ENCODE measurements at regions not wholly inside any gene's neighbourhood (a gene's known extent, or its start where the extent isn't known, plus 50 kb on each side); places are given as distances from the start of the nearest gene placed in this dataset.

DNA sequence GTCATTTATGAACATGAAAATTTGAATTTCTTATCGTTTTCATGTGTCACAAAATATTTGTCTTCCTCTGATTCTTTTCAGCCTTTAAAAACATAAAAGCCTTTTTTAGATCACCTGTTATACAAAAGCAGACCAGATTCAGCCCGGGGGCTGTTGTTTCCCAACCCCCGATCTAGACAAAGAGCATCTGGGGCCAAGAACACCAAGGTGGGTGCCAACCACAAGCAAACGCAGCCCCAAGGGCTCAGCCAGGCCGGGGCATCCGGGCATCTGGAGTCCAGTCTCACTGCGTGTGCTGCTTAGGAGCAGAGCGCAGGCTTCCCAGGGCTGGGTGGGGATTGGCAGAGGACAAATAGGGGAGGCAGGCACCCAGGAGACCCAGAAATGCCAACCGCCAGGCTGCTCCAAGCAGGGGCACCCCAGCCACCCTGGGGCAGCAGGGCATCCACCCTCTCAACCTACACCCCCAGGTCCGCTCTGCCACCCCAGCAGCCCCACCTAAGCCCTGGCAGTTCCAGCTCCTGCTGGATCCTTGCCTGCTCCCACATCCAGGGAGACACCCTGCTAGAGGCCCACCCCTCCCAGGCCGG lies 78.0 kb downstream of the HMX1 start:
- TF ChIP-seq SNAI2 (CRISPR knock-in tag; IDR thresholded peaks at IDR 0.05) (no peak), OSR1 (CRISPR knock-in tag; IDR thresholded peaks at IDR 0.05) (no peak), ESRRG (CRISPR knock-in tag; IDR thresholded peaks at IDR 0.05) (no peak), ZFP3 (CRISPR knock-in tag; IDR thresholded peaks at IDR 0.05) (no peak), TOX (CRISPR knock-in tag; IDR thresholded peaks at IDR 0.05; ENCODE audit: borderline replicate concordance) (no peak), ISL1 (CRISPR knock-in tag; IDR thresholded peaks at IDR 0.05) (no peak), ZNF70 (CRISPR knock-in tag; IDR thresholded peaks at IDR 0.05) (no peak), ARNTL (CRISPR knock-in tag; IDR thresholded peaks at IDR 0.05; ENCODE audit: borderline replicate concordance, low read depth) (no peak), GLIS3 (CRISPR knock-in tag; IDR thresholded peaks at IDR 0.05) (no peak)
- TF ChIP-seq, protein P1, sequence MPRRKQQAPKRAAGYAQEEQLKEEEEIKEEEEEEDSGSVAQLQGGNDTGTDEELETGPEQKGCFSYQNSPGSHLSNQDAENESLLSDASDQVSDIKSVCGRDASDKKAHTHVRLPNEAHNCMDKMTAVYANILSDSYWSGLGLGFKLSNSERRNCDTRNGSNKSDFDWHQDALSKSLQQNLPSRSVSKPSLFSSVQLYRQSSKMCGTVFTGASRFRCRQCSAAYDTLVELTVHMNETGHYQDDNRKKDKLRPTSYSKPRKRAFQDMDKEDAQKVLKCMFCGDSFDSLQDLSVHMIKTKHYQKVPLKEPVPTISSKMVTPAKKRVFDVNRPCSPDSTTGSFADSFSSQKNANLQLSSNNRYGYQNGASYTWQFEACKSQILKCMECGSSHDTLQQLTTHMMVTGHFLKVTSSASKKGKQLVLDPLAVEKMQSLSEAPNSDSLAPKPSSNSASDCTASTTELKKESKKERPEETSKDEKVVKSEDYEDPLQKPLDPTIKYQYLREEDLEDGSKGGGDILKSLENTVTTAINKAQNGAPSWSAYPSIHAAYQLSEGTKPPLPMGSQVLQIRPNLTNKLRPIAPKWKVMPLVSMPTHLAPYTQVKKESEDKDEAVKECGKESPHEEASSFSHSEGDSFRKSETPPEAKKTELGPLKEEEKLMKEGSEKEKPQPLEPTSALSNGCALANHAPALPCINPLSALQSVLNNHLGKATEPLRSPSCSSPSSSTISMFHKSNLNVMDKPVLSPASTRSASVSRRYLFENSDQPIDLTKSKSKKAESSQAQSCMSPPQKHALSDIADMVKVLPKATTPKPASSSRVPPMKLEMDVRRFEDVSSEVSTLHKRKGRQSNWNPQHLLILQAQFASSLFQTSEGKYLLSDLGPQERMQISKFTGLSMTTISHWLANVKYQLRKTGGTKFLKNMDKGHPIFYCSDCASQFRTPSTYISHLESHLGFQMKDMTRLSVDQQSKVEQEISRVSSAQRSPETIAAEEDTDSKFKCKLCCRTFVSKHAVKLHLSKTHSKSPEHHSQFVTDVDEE (CRISPR knock-in tag; IDR thresholded peaks at IDR 0.05) = no peak
- TF ChIP-seq, protein P2, sequence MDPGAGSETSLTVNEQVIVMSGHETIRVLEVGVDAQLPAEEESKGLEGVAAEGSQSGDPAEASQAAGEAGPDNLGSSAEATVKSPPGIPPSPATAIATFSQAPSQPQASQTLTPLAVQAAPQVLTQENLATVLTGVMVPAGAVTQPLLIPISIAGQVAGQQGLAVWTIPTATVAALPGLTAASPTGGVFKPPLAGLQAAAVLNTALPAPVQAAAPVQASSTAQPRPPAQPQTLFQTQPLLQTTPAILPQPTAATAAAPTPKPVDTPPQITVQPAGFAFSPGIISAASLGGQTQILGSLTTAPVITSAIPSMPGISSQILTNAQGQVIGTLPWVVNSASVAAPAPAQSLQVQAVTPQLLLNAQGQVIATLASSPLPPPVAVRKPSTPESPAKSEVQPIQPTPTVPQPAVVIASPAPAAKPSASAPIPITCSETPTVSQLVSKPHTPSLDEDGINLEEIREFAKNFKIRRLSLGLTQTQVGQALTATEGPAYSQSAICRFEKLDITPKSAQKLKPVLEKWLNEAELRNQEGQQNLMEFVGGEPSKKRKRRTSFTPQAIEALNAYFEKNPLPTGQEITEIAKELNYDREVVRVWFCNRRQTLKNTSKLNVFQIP (CRISPR knock-in tag; IDR thresholded peaks at IDR 0.05; ENCODE audit: borderline replicate concordance, low read depth) = no peak
- TF ChIP-seq, protein P3, sequence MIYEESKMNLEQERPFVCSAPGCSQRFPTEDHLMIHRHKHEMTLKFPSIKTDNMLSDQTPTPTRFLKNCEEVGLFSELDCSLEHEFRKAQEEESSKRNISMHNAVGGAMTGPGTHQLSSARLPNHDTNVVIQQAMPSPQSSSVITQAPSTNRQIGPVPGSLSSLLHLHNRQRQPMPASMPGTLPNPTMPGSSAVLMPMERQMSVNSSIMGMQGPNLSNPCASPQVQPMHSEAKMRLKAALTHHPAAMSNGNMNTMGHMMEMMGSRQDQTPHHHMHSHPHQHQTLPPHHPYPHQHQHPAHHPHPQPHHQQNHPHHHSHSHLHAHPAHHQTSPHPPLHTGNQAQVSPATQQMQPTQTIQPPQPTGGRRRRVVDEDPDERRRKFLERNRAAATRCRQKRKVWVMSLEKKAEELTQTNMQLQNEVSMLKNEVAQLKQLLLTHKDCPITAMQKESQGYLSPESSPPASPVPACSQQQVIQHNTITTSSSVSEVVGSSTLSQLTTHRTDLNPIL (CRISPR knock-in tag; IDR thresholded peaks at IDR 0.05; ENCODE audit: low read depth) = no peak
- TF ChIP-seq, protein P4, sequence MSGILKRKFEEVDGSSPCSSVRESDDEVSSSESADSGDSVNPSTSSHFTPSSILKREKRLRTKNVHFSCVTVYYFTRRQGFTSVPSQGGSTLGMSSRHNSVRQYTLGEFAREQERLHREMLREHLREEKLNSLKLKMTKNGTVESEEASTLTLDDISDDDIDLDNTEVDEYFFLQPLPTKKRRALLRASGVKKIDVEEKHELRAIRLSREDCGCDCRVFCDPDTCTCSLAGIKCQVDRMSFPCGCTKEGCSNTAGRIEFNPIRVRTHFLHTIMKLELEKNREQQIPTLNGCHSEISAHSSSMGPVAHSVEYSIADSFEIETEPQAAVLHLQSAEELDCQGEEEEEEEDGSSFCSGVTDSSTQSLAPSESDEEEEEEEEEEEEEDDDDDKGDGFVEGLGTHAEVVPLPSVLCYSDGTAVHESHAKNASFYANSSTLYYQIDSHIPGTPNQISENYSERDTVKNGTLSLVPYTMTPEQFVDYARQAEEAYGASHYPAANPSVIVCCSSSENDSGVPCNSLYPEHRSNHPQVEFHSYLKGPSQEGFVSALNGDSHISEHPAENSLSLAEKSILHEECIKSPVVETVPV (CRISPR knock-in tag; IDR thresholded peaks at IDR 0.05) = no peak
- no peak for ATAC-seq

DNA sequence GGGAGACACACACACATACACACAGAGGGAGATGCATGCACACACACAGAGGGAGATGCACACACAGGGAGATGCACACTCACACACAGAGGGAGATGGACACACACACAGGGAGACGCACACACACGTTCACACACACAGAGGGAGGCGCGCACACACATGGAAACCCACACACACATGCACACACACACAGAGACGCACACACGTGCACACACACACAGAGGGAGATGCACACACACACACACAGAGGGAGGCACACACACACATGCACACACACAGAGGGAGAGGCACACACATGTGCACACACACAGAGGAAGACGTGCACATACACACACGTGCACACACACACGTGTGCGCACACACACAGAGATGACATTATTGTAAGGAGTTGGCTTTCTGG lies 79.1 kb downstream of the HMX1 start:
- no peak for ATAC-seq
- TF ChIP-seq TOX (CRISPR knock-in tag; IDR thresholded peaks at IDR 0.05; ENCODE audit: borderline replicate concordance) (no peak), RARB (CRISPR knock-in tag; IDR thresholded peaks at IDR 0.05) (no peak)
- TF ChIP-seq, protein P2 (CRISPR knock-in tag; IDR thresholded peaks at IDR 0.05; ENCODE audit: borderline replicate concordance, low read depth) = no peak

DNA sequence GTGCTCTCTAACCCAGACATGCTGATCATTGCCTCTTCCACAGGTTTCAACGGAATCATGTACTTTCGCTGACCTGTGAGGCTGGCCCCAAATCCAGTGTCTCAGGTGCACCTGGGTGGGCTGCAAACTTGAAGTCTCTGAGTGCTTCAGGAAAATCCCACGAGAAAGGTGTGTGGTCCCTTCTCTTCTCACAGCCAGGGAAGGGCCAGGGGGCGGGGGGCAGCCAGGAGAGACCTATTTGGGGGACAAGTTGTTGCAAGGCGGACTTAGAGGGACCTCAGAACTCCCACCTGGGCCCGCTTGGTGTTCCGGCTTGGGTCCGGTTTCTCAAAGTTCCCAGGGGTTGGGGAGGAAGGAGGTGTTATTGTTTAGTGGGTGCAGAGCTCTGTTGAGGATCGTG lies 80.0 kb downstream of the HMX1 start:
- TF ChIP-seq, protein P3 (CRISPR knock-in tag; IDR thresholded peaks at IDR 0.05; ENCODE audit: low read depth) = no peak
- TF ChIP-seq TCF4 (CRISPR knock-in tag; IDR thresholded peaks at IDR 0.05; ENCODE audit: borderline replicate concordance) (no peak), SNAI2 (CRISPR knock-in tag; IDR thresholded peaks at IDR 0.05) (no peak)
- TF ChIP-seq, protein P2 (CRISPR knock-in tag; IDR thresholded peaks at IDR 0.05; ENCODE audit: borderline replicate concordance, low read depth) = no peak
- ATAC-seq = no peak
